RWPE1 (cell line): ENCODE measurements at regions not wholly inside any gene's neighbourhood (a gene's known extent, or its start where the extent isn't known, plus 50 kb on each side); places are given as distances from the start of the nearest gene placed in this dataset.
"Not testable (repeated sequence)": the region's sequence is repeated elsewhere in the genome, so short reads cannot be mapped to it uniquely, and the experiment has no call there.

ENCODE experiments used
- CTCF ChIA-PET: fragments of 350-600 bp; sonication (Branson Sonifier 250); formaldehyde crosslinking; extraction: SDS; loops from one replicate; lab custom pipeline; 2021; lab: Yijun Ruan, JAX
- POLR2A ChIA-PET: fragments of 400-600 bp; formaldehyde crosslinking; extraction: SDS; loops from one replicate; lab custom pipeline; 2020; ENCODE audit warnings: antibody characterized with exemption; ENCODE audit not compliant: low non-redundant PET; lab: Yijun Ruan, JAX
- DNase-seq: peaks from one replicate; pipeline ENCODE4 v3.0.0; 2012; ENCODE audit warnings: low spot score
- H3K27ac ChIP-seq: fragments of 450-650 bp; 2 replicates; pipeline ENCODE4 v1.5.1; 2017

GRCh38 chr7:73190483-73191155 is 104.8 kb upstream of the SPDYE9 start:
- POLR2A ChIA-PET, H3K27ac ChIP-seq, DNase-seq, CTCF ChIA-PET: not testable (repeated sequence)

DNA sequence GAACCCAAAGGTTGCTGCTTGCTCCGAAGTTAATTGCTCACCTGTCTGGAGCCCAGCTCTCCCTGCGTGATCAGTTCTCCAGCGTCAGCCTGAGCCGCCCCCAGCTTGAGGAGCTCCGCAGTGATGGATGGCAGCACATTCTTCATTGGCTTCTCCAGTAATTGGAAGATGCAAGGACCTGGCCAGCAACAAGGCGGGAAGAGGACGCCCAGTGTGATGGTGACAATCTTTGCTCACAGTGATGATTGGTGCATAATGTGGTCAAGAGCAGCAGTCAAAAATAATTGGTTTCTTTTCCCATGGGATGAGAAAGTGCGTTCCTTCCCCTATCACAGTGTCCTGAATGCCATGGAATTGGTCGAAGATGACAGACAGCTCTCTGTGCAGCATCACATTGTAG is 102.4 kb upstream of the SPDYE9 start:
- DNase-seq, POLR2A ChIA-PET, H3K27ac ChIP-seq, CTCF ChIA-PET: not testable (repeated sequence)

GRCh38 chr7:73186589-73187309 is 100.9 kb upstream of the SPDYE9 start:
- DNase-seq, CTCF ChIA-PET, H3K27ac ChIP-seq, POLR2A ChIA-PET: not testable (repeated sequence)

GRCh38 chr7:73176813-73177212 is 91.0 kb upstream of the SPDYE9 start:
- CTCF ChIA-PET, H3K27ac ChIP-seq, POLR2A ChIA-PET, DNase-seq: not testable (repeated sequence)

- H3K27ac ChIP-seq, POLR2A ChIA-PET, DNase-seq, CTCF ChIA-PET: not testable (repeated sequence)
These were observed 89.5 kb upstream of the SPDYE9 start for GRCh38 chr7:73175322-73175721.

GRCh38 chr7:73170902-73171301 is 85.1 kb upstream of the SPDYE9 start:
- POLR2A ChIA-PET, H3K27ac ChIP-seq, CTCF ChIA-PET, DNase-seq: not testable (repeated sequence)

DNA sequence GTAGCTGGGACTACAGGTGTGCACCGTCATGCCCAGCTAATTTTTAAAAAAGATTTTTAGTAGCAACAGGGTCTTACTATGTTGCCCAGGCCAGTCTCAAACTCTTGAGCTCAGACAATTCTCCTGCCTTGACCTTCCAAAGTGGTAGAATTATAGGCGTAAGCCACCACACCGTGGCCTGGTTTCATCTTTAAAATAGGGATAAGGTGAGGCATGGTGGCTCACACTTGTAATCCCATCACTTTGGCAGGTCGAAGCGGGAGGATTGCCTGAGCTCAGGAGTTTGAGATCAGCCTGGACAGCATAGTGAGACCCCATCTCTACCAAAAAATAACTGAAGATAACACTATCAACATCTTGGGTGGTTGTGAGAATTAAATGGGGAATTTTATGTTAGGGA is 84.6 kb upstream of the SPDYE9 start:
- POLR2A ChIA-PET, H3K27ac ChIP-seq, DNase-seq, CTCF ChIA-PET: not testable (repeated sequence)

DNA sequence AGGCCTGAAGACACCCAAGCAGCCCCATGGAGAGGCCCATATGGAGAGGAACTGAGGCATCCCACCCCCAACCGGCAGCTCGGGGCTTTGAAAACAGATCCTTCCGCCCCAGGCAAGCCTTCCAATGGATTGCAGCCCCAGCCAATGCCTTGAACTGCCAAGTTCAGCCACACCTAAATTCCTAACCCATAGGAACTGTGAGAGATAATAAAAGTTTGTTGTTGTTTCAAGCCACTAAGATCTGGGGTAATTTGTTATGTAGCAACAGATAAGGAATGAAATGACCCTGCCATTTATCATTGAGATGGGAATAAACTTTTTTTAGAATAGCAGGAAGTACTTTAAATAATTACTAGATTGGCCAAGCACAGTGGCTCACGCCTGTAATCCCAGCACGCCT is 80.3 kb upstream of the SPDYE9 start:
- POLR2A ChIA-PET, CTCF ChIA-PET, H3K27ac ChIP-seq, DNase-seq: not testable (repeated sequence)

DNA sequence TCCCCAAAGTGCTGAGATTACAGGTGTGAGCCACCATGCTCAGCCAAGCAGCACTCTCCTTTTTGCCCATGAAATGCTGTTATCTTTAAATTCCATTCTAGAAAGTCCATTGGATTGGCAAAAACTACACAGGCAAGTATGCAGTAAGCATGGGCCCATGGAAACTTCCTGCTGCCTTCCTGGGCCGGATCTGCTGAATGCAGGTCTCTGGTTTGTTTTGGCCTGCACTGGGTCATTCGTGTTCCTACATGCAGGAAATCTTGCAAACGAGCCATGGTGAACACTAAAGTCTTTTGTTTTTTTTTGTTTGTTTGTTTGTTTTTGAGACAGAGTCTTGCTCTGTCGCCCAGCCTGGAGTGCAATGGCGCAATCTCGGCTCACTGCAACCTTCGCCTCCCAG is 76.8 kb upstream of the SPDYE9 start:
- DNase-seq, POLR2A ChIA-PET, H3K27ac ChIP-seq, CTCF ChIA-PET: not testable (repeated sequence)

DNA sequence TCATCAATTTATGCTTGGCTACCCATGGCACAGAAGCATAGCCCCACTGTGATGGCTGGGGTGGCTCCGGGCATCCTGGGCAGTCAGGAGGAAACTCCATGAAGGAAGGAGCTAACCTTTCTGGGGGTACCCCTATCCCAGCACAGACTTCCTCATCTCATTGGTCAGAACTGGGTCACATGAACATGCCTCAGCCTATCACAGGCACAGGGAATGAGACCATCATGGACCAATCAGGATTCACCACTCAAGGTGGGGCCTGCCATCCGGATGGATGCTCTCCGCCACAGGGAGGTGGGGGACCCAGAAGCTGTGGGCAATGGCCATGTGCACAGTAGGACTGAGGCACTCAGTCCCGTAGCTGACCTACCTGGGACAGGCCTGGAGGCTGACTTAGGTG is 75.9 kb upstream of the SPDYE9 start:
- CTCF ChIA-PET, H3K27ac ChIP-seq, POLR2A ChIA-PET, DNase-seq: not testable (repeated sequence)

DNA sequence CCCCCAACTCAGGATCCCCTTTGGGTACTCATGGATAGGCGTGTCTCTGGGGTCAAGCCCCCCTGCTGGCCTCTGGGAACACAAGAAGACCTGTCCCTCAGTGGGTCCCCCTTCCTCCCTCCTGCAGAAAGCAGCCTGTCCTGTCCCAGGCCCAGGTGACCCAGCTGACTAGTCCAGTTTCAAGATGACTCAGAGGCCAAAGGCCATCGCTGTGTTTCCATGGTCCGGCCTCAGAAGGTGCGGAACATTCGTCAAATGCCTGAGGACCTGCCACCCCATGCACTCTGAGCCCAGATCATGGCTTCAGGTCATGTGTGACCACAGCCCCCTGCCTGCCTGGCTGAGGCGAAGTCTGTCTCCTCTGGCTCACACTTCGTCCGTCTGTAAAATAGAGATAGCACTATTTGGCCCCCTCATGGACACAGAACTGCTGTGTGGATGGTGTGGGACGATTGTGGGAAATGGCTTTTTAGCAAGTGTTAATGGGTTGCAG is 71.4 kb upstream of the SPDYE9 start:
- DNase-seq, POLR2A ChIA-PET, H3K27ac ChIP-seq, CTCF ChIA-PET: not testable (repeated sequence)

- CTCF ChIA-PET, H3K27ac ChIP-seq, POLR2A ChIA-PET, DNase-seq: not testable (repeated sequence)
These were observed 70.8 kb upstream of the SPDYE9 start for GRCh38 chr7:73156510-73157168.

- H3K27ac ChIP-seq = peak overlapping the region; percentile 63
- DNase-seq, CTCF ChIA-PET, POLR2A ChIA-PET: not testable (repeated sequence)
These were observed 68.8 kb upstream of the SPDYE9 start for GRCh38 chr7:73154586-73155038.

DNA sequence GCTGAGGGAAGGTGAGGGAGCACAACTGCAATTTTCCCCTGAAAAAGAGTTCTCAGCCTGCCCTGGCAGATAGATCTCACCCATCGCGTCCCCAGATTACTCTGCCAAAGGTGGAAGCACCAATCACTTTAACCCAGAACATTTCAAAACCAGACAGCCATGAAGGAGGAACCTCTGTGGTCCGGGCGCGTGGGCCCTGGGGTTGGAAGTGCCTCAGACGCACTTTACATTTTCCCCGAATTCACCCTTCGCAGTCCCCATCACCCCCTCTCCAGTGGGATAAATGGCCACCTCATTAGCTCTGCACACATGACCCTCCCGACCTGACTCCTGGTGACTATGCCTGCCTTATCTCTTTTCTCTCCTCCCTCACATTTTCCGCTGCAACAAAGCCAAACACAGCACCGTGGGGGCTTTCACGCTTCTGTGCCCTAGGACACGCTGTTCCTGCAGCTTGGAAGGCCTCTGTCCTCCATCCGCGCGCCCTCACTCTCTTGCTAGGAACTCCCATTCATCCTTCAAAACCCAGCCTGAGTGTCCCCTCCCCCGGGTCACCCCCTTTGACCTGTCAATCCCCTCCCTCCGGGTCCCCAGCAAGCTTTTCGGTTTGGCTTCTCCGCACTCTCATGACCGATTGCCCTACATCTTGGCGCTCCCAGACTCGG is 68.2 kb upstream of the SPDYE9 start:
- POLR2A ChIA-PET, CTCF ChIA-PET, DNase-seq: not testable (repeated sequence)
- H3K27ac ChIP-seq = peak overlapping the region; percentile 63

DNA sequence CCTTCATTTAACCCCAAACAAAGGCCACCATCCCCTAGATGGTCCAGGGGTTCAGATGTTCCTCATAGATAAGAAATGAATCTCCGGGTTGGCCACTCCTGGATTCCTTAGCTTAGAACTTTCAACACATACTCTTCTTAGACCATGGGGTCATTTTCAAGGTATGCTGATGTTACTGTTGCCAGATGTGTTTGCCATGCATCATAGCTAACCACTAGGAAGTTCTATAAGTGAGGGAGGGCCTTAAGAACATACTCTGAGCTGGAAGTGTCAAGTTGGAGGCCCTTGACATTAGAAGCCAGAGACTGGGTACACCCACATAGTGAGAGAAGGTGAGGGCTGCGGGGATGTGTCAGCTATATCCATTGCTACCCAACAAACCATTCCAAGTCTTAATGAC is 62.7 kb upstream of the SPDYE9 start:
- DNase-seq, CTCF ChIA-PET, H3K27ac ChIP-seq, POLR2A ChIA-PET: not testable (repeated sequence)

DNA sequence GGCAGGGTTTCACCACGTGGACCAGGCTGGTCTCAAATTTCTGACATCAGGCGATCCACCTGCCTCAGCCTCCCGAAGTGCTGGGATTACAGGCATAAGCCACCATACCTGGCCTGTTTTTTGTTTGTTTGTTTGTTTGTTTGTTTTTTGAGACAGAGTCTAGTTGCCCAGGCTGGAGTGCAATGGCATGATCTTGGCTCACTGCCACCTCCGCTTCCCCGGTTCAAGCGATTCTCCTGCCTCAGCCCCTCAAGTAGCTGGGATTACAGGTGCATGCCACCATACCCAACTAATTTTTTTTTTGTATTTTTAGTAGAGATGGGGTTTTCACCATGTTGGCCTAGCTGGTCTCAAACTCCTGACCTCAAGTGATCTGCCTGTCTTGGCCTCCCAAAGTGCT is 61.8 kb upstream of the SPDYE9 start:
- H3K27ac ChIP-seq, DNase-seq, POLR2A ChIA-PET, CTCF ChIA-PET: not testable (repeated sequence)

DNA sequence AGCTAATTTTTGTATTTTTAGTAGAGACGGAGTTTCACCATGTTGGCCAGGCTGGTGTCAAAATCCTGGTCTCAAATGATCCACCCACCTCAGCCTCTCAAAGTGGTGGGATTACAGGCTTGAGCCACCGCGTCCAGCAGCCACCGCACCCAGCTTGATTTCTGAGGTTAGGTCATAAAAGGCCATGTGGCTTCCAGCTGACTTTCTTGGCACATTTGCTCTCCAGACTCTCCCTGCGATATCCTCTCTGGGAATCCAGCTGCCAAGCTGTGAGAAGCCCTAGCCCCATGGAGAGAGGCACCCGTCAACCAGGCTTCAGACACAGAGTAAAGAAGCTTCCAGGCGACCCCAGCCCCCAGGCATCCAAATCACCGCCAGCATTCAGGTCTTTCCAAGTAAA is 58.2 kb upstream of the SPDYE9 start:
- DNase-seq, CTCF ChIA-PET, H3K27ac ChIP-seq, POLR2A ChIA-PET: not testable (repeated sequence)
